EH (cell line): ENCODE measurements at regions not wholly inside any gene's neighbourhood (a gene's known extent, or its start where the extent isn't known, plus 50 kb on each side); places are given as distances from the start of the nearest gene placed in this dataset.

Experiments used
- DNase-seq: peaks from one replicate; pipeline ENCODE4 v3.0.0-alpha.2; 2015; ENCODE audit warnings: low read depth

- DNase-seq: peak; percentile 35
Observed at GRCh38 chr11:106331176-106331575, 253.7 kb downstream of the AASDHPPT start.

GRCh38 chr11:106333678-106334077, 256.2 kb downstream of the AASDHPPT start:
- DNase-seq: no peak

- peak; percentile 53 for DNase-seq
Observed at GRCh38 chr11:106344394-106344793, 266.9 kb downstream of the AASDHPPT start.

- no peak for DNase-seq
Observed at GRCh38 chr11:106344966-106345365, 267.5 kb downstream of the AASDHPPT start.

- DNase-seq: no peak
Observed at GRCh38 chr11:106353031-106353430, 275.6 kb downstream of the AASDHPPT start.

GRCh38 chr11:106369224-106369623, 291.8 kb downstream of the AASDHPPT start:
- DNase-seq: no peak

- no peak for DNase-seq
Observed at GRCh38 chr11:106378513-106379179, 301.2 kb downstream of the AASDHPPT start.

- DNase-seq: no peak
Observed at GRCh38 chr11:106379265-106379664, 301.8 kb downstream of the AASDHPPT start.

- no peak for DNase-seq
Observed at GRCh38 chr11:106379712-106380111, 302.2 kb downstream of the AASDHPPT start.

GRCh38 chr11:106381895-106382294, 304.4 kb downstream of the AASDHPPT start:
- no peak for DNase-seq

- no peak for DNase-seq
Observed at GRCh38 chr11:106384429-106384828, 307.0 kb downstream of the AASDHPPT start.

GRCh38 chr11:106386519-106386918, 309.1 kb downstream of the AASDHPPT start:
- no peak for DNase-seq

GRCh38 chr11:106389101-106389500, 311.6 kb downstream of the AASDHPPT start:
- DNase-seq: peak; percentile 76

GRCh38 chr11:106390078-106390477, 312.6 kb downstream of the AASDHPPT start:
- no peak for DNase-seq

GRCh38 chr11:106391771-106392420, 314.4 kb downstream of the AASDHPPT start:
- peak; percentile 84 for DNase-seq

GRCh38 chr11:106395716-106396349, 318.4 kb downstream of the AASDHPPT start:
- no peak for DNase-seq

GRCh38 chr11:106397787-106398501, 320.5 kb downstream of the AASDHPPT start:
- DNase-seq: no peak

- peak; percentile 76 for DNase-seq
Observed at GRCh38 chr11:106398502-106399075, 321.1 kb downstream of the AASDHPPT start.

- DNase-seq: peak; percentile 100
Observed at GRCh38 chr11:106399076-106399511, 321.6 kb downstream of the AASDHPPT start.

GRCh38 chr11:106399624-106400023, 322.2 kb downstream of the AASDHPPT start:
- DNase-seq: no peak

GRCh38 chr11:106400949-106401570, 323.6 kb downstream of the AASDHPPT start:
- DNase-seq: no peak

GRCh38 chr11:106403751-106404150, 326.3 kb downstream of the AASDHPPT start:
- DNase-seq: no peak
